HEK293 (cell line): ENCODE measurements at regions not wholly inside any gene's neighbourhood (a gene's known extent, or its start where the extent isn't known, plus 50 kb on each side); places are given as distances from the start of the nearest gene placed in this dataset.

Experiments
- CTCF ChIP-seq: fragments of 450-650 bp; formaldehyde crosslinking; IDR thresholded peaks from 2 replicates; pipeline ENCODE4 v1.5.1; 2016; ENCODE audit warnings: missing biosample characterization, missing genetic modification characterization
- FEZF1 ChIP-seq: fragments of 450-650 bp; formaldehyde crosslinking; IDR thresholded peaks from 2 replicates; pipeline ENCODE4 v1.5.1; 2016; ENCODE audit warnings: missing biosample characterization, missing genetic modification characterization
- KLF16 ChIP-seq: fragments of 450-650 bp; formaldehyde crosslinking; IDR thresholded peaks from 2 replicates; pipeline ENCODE4 v1.5.1; 2017; ENCODE audit warnings: missing biosample characterization, missing genetic modification characterization
- KLF8 ChIP-seq: fragments of 450-650 bp; formaldehyde crosslinking; IDR thresholded peaks from 2 replicates; pipeline ENCODE4 v1.5.1; 2016; ENCODE audit warnings: missing biosample characterization, missing genetic modification characterization
- PBX3 ChIP-seq: sonication (generic); formaldehyde crosslinking; IDR thresholded peaks from 2 replicates; pipeline ENCODE4 v1.8.1; 2022; ENCODE audit warnings: mild to moderate bottlenecking, moderate library complexity, missing genetic modification reagents
- TCF7L2 ChIP-seq: IDR thresholded peaks from 2 replicates; pipeline ENCODE4 v1.6.1; 2011; ENCODE audit warnings: low read depth, mild to moderate bottlenecking, inconsistent platforms, low read length, moderate library complexity, borderline replicate concordance
- YY1 ChIP-seq: fragments of 450-650 bp; formaldehyde crosslinking; IDR thresholded peaks from 2 replicates; pipeline ENCODE4 v1.5.1; 2018; ENCODE audit warnings: missing biosample characterization, missing genetic modification characterization
- ZBTB26 ChIP-seq: fragments of 450-650 bp; formaldehyde crosslinking; optimal IDR thresholded peaks from 2 replicates; pipeline ENCODE3; 2016; ENCODE audit warnings: missing biosample characterization, mild to moderate bottlenecking, missing genetic modification characterization
- ZFP3 ChIP-seq: fragments of 450-650 bp; formaldehyde crosslinking; IDR thresholded peaks from 2 replicates; pipeline ENCODE4 v1.5.1; 2016; ENCODE audit warnings: low read depth, missing biosample characterization, missing genetic modification characterization
- ZNF112 ChIP-seq: fragments of 450-650 bp; formaldehyde crosslinking; IDR thresholded peaks from 2 replicates; pipeline ENCODE4 v1.5.0; 2017; ENCODE audit warnings: missing biosample characterization, missing genetic modification characterization
- ZNF19 ChIP-seq: fragments of 450-650 bp; formaldehyde crosslinking; IDR thresholded peaks from 2 replicates; pipeline ENCODE4; 2016; ENCODE audit warnings: missing biosample characterization, missing genetic modification characterization, low read depth
- ZNF747 ChIP-seq: fragments of 450-650 bp; formaldehyde crosslinking; IDR thresholded peaks from 2 replicates; pipeline ENCODE4 v1.5.1; 2016; ENCODE audit warnings: missing biosample characterization, missing genetic modification characterization
- ZNF830 ChIP-seq: fragments of 450-650 bp; IDR thresholded peaks from 2 replicates; pipeline ENCODE4 v1.5.0; 2018; ENCODE audit warnings: missing biosample characterization, missing genetic modification characterization, low read depth, mild to moderate bottlenecking, moderate library complexity
- TF ChIP-seq, protein P1 (sequence below): fragments of 450-650 bp; IDR thresholded peaks from 2 replicates; pipeline ENCODE4 v1.5.1; 2018; ENCODE audit warnings: missing biosample characterization, missing genetic modification characterization

DNA sequence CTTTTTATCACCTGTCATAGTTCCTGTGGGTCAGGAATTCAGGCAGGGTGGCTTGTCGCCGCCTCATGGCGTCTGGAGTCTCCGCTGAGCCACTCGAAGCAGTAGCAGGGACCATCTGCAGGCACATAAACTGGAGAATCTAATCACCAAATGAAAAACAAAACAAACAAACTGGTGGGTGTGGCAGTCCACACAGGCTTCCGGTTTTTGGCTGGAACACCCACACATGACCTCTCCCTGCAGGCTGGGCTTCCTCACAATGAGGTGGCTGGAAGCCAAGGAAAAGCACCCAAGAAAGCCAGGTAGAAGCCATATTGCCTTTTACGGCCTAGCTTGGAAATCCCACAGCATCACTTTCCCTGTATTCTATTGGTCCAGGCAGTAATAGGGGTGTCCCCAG is 197.0 kb downstream of the SYK start:
- TF ChIP-seq ZBTB26 (tag by site-specific recombination), result no peak
- no peak for TF ChIP-seq YY1
- TF ChIP-seq CTCF (tag by site-specific recombination), result no peak
- no peak for TF ChIP-seq KLF16 (tag by site-specific recombination)
- TF ChIP-seq PBX3 (CRISPR knock-in tag), result no peak
- TF ChIP-seq KLF8 (tag by site-specific recombination), result no peak
- no peak for TF ChIP-seq ZNF747 (tag by site-specific recombination)
- no peak for TF ChIP-seq ZNF112 (tag by site-specific recombination)
- TF ChIP-seq FEZF1, result no peak
- no peak for TF ChIP-seq TCF7L2
- TF ChIP-seq, protein P1, sequence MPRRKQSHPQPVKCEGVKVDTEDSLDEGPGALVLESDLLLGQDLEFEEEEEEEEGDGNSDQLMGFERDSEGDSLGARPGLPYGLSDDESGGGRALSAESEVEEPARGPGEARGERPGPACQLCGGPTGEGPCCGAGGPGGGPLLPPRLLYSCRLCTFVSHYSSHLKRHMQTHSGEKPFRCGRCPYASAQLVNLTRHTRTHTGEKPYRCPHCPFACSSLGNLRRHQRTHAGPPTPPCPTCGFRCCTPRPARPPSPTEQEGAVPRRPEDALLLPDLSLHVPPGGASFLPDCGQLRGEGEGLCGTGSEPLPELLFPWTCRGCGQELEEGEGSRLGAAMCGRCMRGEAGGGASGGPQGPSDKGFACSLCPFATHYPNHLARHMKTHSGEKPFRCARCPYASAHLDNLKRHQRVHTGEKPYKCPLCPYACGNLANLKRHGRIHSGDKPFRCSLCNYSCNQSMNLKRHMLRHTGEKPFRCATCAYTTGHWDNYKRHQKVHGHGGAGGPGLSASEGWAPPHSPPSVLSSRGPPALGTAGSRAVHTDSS, result no peak
- no peak for TF ChIP-seq ZNF830 (tag by site-specific recombination)
- TF ChIP-seq ZNF19 (tag by site-specific recombination), result no peak
- no peak for TF ChIP-seq ZFP3 (tag by site-specific recombination)
